ENCODE measurements at regions not wholly inside any gene's neighbourhood (a gene's known extent, or its start where the extent isn't known, plus 50 kb on each side); places are given as distances from the start of the nearest gene placed in this dataset.
A peak's percentile ranks its signal among the peaks of the same experiment; 100 is the strongest.

- TF ChIP-seq CTCF (IDR thresholded peaks at IDR 0.05; ENCODE audit: low read depth, low read length): no peak
- H3K4me1 ChIP-seq (ENCODE audit: low read depth): no peaks in the 10 kb centered on the region
- H3K36me3 ChIP-seq: no peaks in the 10 kb centered on the region
- DNase-seq (ENCODE audit: low read depth in 1 of 2, low spot score in 1 of 2): no peak
- no peaks in the 10 kb centered on the region for H3K9me3 ChIP-seq (ENCODE audit: low read depth)
- no peak overlapping the region for H3K4me3 ChIP-seq
- H3K27ac ChIP-seq: no peak overlapping the region
- H3K27me3 ChIP-seq: no peaks in the 10 kb centered on the region
These were observed 379.6 kb downstream of the FOXA2 start for GRCh38 chr20:22204801-22205200.

GRCh38 chr20:22182148-22182547, 402.2 kb downstream of the FOXA2 start:
- Histone ChIP-seq H3K27ac (no peak overlapping the region), H3K27me3 (peaks cover 5% of the 10 kb centered on the region), H3K4me1 (ENCODE audit: low read depth) (no peaks in the 10 kb centered on the region), H3K9me3 (ENCODE audit: low read depth) (no peaks in the 10 kb centered on the region), H3K4me3 (no peak overlapping the region), H3K36me3 (no peaks in the 10 kb centered on the region)
- no peak for TF ChIP-seq CTCF (IDR thresholded peaks at IDR 0.05; ENCODE audit: low read depth, low read length)
- DNase-seq (ENCODE audit: low read depth in 1 of 2, low spot score in 1 of 2): no peak

GRCh38 chr20:22180244-22180643, 404.1 kb downstream of the FOXA2 start:
- no peak for TF ChIP-seq CTCF (IDR thresholded peaks at IDR 0.05; ENCODE audit: low read depth, low read length)
- H3K4me1 ChIP-seq (ENCODE audit: low read depth): no peaks in the 10 kb centered on the region
- H3K4me3 ChIP-seq: no peak overlapping the region
- peak in 1 of 2 donors; percentile 13 for DNase-seq (ENCODE audit: low read depth in 1 of 2, low spot score in 1 of 2)
- H3K36me3 ChIP-seq: no peaks in the 10 kb centered on the region
- H3K27me3 ChIP-seq: peaks cover 5% of the 10 kb centered on the region
- no peaks in the 10 kb centered on the region for H3K9me3 ChIP-seq (ENCODE audit: low read depth)
- H3K27ac ChIP-seq: no peak overlapping the region

- no peaks in the 10 kb centered on the region for H3K9me3 ChIP-seq (ENCODE audit: low read depth)
- no peak overlapping the region for H3K27ac ChIP-seq
- H3K36me3 ChIP-seq: no peaks in the 10 kb centered on the region
- no peak for TF ChIP-seq CTCF (IDR thresholded peaks at IDR 0.05; ENCODE audit: low read depth, low read length)
- no peak overlapping the region for H3K4me3 ChIP-seq
- no peaks in the 10 kb centered on the region for H3K27me3 ChIP-seq
- no peak for DNase-seq (ENCODE audit: low read depth in 1 of 2, low spot score in 1 of 2)
- H3K4me1 ChIP-seq (ENCODE audit: low read depth): no peaks in the 10 kb centered on the region
These were observed 424.2 kb downstream of the FOXA2 start for GRCh38 chr20:22160101-22160652.

GRCh38 chr20:22159276-22159675, 425.1 kb downstream of the FOXA2 start:
- Histone ChIP-seq H3K4me1 (ENCODE audit: low read depth) (no peaks in the 10 kb centered on the region), H3K27ac (no peak overlapping the region), H3K9me3 (ENCODE audit: low read depth) (no peaks in the 10 kb centered on the region), H3K27me3 (no peaks in the 10 kb centered on the region), H3K4me3 (no peak overlapping the region), H3K36me3 (no peaks in the 10 kb centered on the region)
- DNase-seq (ENCODE audit: low read depth in 1 of 2, low spot score in 1 of 2): no peak
- no peak for TF ChIP-seq CTCF (IDR thresholded peaks at IDR 0.05; ENCODE audit: low read depth, low read length)

- Histone ChIP-seq H3K27ac (no peak overlapping the region), H3K4me3 (no peak overlapping the region), H3K4me1 (ENCODE audit: low read depth) (no peaks in the 10 kb centered on the region), H3K27me3 (no peaks in the 10 kb centered on the region), H3K36me3 (no peaks in the 10 kb centered on the region), H3K9me3 (ENCODE audit: low read depth) (no peaks in the 10 kb centered on the region)
- TF ChIP-seq CTCF (IDR thresholded peaks at IDR 0.05; ENCODE audit: low read depth, low read length): no peak
- no peak for DNase-seq (ENCODE audit: low read depth in 1 of 2, low spot score in 1 of 2)
These were observed 422.1 kb downstream of the PAX1 start for GRCh38 chr20:22127587-22127986.
